ENCODE measurements at regions not wholly inside any gene's neighbourhood (a gene's known extent, or its start where the extent isn't known, plus 50 kb on each side); places are given as distances from the start of the nearest gene placed in this dataset.

- TF ChIP-seq CTCF (IDR thresholded peaks at IDR 0.05) (no peak), POLR2A (IDR thresholded peaks at IDR 0.05) (no peak)
Observed at GRCh38 chrX:9269134-9269533, 195.7 kb upstream of the TBL1X start.
